ENCODE measurements at regions not wholly inside any gene's neighbourhood (a gene's known extent, or its start where the extent isn't known, plus 50 kb on each side); places are given as distances from the start of the nearest gene placed in this dataset.
"Not testable (repeated sequence)": the region's sequence is repeated elsewhere in the genome, so short reads cannot be mapped to it uniquely, and the experiment has no call there.

DNA sequence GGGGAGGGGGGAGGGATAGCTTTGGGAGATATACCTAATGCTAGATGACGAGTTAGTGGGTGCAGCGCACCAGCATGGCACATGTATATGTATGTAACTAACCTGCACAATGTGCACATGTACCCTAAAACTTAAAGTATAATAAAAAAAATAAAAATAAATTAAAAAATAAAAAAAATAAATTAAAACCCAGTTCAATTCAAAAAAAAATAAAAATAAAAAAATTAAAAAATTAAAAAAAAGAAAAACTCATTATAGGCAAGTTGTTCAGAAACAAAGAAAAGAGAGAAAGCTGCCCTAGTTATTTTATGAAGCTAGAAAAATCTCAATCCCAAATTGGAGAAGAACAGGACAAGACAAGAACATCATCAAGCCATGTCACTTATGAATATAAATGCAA, 147.5 kb upstream of the PRR20G start:
- DNase-seq: not testable (repeated sequence)

DNA sequence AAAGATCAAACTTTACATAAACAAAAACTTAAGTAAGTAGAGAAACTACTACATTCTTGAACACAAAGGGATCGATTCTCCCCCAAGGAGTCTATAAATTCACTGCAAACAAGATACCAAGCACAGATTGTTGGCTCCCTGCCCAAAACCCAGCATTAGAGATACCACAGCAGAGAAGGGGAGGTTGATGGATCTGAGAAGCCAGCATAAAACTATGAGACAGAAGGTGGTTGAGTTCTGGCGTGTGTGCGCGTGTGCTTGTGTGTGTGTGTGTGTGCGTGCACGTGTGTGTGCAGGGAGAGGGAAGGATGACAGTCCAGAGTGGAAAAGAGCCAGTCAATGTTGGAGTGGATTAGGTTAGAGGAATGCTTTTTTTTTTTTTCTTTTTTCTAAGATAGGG, 143.2 kb upstream of the PRR20G start:
- no peak for DNase-seq

DNA sequence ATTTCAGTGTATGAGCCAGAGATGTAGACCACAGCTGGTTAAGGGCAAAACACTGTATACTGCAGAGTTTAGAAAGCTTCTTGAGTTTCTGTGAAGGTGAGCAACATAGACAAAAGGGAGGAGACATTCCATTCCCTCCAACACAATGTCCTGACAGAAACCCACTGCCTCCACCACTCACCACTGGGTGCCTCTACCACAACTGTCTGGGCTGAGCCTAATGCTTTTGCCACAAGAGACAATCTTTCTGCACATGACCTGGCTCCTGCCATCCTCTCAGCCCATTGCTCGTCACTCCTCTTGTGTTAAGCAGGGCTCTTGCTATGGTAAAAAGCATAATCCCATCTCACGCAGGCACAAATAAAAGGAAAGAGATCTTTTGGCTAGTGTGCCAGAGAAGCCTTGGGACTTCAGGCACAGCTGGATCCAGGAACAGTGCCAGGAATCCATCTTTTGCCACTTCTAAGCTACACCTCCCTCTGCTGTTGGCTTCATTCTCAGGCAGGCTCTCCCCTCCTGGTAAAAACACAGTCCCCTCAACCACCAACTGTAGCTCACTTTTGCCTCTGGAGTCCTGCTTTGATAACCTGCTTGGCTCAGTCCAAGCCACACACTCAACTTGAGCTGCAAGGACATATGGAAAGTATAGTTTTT, 140.6 kb upstream of the PRR20G start:
- no peak for DNase-seq

DNA sequence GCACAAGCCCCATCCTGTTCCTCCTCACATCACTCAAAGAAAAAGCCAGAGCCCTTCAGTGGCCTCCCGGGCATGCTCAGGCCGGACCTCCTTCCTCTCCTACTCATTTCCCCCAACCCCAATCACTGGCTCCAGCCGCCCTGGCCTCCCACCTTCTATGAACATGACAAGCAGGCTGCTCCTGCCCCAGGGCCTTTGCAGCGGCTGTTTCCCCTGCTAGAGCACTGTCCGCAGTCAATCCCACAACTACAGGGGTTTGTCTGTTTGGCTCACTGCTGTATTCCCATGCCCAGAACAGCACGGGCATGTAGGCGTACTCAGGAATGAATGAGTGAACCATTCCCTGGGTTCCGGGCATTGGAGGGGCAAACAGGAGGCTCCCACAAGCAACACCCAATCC, 139.8 kb upstream of the PRR20G start:
- no peak for DNase-seq

DNA sequence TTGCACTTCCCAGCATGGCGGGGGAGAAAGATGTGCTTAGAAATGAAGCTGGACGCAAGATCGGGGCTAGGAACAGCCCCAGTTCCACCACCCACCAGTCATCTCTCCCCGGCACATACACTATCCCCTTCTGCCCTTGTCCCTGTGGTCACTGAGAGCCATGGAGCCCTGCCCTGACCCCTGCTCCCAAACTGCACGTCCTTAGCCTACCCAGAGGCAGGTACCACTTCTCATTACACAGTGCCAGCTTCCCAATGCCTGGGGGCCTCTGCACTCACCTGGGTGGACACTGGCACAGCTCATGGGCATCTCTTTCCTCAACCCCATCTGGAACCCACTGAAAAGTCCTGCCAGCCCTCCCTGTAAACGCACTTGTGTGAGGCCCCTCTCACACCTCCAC, 139.3 kb upstream of the PRR20G start:
- no peak for DNase-seq

DNA sequence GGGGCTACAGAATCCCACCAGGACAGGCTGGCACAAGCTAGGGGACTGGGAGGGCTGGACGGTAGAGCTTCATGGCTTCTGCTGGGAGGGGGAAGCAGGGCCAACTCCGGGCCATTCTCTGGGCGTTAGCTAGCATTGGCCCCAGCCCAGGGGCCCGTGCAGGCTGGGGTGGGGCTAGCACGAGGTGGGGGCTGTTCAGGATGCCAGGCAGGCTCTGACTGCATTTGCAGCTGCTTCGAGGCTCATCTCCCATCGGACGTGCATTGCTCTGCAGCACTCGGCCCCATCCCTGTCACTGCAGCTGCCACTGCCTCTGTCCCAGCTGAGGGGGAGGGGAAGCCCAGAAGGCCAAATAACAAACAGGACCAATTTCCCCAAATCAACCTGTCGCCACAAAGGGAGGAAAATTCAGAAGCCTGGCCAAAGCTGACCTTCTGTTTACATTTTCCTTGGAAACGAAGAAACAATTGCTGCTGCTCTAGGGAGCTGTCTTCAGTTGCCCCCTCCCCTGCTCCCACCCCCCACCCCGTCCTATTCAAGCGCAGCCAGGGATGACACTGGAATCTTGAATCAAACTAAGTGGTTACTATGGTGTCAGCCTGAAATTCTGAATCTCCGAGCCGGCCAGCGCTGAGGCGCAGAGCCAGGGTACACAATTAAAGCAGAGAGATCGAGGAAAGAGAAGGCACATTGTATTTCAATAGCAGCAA, 138.8 kb upstream of the PRR20G start:
- DNase-seq: no peak

DNA sequence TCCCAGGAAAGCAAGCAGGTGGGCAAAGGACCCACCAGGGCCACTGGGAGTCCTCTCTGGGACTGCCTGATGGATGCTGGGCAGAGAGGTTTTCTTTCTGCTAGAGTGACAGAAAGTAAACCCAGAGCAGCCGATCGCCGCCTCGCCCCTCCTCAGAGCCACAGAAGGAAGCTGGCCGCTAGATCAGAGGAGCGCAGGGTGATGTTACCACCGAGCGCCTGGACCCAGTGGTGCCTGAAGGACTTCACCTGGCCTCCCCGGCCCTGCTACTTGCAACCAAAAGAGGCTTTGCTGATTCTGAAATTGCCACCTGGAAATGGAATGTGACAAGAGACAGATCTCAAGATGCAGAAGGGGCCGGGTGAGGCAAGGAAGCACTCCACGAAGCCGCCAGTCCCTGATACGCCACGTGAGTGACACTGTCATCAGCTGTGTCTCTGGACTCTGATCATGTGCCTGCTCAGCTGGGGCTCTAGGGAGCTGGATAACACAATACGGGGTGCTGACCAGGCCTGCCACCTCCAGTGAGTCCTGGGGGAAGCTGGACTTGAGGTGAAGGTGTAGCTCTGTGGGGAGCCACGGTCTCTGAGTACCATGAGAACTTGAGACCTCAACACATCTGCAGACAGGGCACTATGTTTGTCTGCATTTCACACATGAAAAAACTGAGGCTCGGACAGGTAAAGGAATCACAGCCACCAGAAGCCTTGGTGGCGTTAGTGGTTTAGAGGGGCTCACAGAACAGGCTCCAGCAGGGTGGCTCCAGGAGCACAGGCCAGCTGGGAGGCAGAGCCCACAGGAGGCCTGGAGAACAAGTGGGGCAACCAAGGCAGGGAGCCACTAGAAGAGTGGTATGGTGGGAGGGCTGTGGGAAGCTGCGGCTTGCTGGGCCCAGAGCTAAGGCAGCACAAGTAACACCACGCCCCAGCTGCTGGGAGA, 137.9 kb upstream of the PRR20G start:
- no peak for DNase-seq

DNA sequence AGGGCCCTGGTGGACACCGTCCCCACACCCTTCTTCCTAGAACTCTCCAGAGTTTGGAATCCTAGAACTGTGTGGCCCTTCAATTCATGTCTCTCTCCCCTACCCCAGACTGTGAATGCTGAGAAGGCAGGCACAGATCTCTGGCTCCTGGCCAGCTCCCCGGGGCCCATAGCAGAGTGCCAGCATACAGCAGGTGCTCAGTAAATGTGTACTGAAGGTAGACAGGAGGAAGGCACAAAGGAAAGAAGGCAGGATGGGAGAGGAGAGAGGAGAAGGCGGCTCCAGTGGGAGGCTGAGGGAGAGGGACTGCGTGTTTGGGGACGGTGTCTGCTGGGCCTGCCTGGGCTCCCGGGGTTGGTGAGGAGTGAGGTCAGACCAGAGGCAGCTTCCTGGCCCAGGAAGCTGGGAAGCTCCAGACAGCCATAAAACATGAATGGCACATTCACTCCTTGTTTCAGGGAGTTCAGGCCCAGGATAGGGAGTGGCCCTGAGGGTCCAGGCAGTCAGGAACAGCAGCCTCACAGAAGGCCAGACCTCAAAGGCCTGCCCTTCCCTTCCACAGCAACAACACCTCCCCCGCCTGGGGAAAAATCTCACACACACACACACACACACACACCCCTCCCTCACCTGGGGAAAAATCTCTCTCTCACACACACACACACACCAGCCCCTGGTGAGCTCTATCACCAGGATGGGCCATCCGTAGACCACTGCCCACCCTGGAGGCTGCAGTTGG, 137.1 kb upstream of the PRR20G start:
- DNase-seq: no peak

DNA sequence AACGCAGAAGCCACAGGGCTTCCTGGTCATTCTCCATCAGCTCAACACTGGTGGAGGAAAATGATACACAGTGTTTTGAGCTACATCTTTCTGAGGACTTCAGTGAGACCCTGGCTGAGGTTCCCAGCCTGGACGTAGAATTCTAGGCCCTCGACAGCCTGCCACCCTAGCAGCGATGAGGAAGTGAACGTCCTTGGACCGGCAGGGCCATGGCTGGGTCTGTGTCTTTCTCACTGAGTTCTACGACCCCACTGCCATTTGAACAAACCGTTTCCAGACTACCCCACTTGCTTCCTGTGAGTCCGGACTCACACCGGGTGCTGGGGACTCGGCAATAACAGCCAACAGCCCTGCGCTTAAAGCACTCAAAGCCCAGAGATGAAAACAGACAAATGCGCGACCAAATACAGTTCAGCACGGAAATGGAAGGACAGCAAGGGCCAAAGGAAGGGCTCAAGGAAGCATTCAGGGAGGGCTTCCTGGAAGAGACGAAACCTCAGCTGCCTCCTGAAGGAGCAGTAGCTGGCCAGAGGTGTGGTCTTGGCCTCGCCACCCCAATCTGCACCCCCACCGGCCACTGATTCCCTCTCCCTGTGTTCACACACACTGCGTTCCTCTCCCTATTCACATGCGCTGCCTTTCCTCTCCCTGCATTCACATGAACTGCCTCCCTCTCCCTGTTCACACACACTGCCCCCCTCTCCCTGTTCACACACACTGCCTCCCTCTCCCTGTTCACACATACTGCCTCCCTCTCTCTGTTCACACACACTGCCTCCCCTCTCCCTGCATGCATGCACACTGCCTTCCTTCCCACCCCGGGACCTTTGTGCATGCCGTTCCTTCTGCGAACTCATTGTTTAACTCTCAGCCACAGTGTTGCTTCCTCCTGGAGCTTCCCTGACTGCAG, 136.3 kb upstream of the PRR20G start:
- no peak for DNase-seq

DNA sequence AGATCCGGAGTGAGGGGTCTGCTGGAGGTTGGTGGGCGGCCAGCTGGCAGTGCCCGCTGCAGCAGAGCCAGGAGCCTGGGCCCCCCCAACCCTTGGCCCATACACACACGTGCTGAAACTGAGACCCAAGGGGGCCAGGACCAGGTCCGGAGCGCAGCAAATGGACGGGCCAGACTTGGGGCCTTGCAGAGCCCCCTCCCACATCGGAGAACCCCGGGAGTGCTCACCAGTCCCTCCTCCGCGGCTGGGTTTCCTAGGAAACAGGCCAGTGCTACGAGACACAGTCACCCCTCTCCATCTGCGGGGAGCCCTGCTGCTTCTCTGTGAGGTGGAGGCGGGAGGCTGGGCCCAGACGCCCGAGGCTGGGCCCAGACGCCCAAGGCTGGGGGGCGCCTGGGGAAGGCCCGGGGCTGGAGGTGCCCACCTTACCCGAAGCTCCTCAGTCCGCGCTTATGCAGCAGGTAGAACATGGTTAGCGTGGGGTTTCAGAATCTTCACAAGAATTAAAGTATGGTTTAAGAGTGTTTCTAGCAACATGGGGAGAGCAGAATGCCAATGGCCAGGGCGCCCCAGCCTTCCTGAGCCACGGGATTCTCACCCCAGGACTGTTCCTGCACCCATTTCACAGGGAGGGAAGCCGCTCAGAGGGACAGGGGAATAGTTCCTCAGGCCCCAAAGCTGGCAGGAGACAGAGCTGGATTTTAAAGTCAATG, 135.0 kb upstream of the PRR20G start:
- DNase-seq: no peak

DNA sequence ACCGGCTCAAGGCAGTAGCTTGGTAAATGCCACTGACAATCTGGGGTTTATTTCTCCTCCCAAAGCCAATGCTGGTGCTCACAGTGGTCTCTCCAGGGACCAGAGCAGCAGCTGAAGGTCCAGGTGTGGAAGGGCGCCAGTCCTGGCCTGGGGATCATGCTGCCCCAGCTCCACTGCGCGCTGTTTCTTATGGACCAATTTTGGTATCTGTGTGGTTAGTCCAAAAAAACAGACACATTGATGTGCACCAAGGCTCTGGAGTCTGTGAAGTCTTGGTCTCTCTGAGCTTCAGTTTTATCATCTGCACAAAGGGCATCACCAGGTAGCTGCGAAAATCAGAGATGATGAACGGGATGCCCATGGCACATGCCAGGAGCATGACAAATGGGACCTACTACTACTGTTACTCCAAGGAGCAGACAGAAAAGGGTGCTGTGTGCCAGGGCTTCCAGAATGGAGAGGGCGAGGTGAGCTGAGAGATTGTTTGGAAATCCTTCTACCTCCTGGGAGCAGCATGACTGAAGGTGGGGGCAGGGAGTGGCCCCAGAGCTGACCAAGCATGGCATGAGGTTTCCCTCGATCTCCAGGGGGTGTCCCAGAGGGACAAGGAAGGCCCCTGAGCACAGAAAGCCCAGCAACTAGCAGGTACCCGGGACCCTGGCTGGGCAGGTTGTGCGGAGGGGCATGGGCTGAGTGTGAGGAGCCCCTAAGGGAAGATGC, 134.3 kb upstream of the PRR20G start:
- DNase-seq: no peak

DNA sequence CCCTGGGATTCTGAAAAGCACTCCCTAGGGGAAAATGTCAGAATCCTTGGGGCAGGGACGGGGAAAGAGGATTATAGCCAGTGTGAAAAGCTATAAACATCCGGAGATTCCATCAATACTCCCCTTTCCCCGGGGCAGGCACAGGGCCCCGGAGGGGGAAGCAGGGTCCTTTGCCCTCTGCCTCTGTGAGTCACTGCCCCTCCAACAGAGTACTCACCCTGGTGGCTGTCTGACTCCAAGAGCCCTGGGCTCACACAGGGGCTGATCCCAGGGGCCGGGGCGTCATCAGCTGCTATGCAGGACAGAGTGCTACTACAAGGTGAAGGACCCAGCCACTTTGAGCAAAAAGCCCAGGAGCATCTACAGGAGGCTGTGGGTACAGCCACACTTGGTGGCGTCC, 133.0 kb upstream of the PRR20G start:
- DNase-seq: no peak

DNA sequence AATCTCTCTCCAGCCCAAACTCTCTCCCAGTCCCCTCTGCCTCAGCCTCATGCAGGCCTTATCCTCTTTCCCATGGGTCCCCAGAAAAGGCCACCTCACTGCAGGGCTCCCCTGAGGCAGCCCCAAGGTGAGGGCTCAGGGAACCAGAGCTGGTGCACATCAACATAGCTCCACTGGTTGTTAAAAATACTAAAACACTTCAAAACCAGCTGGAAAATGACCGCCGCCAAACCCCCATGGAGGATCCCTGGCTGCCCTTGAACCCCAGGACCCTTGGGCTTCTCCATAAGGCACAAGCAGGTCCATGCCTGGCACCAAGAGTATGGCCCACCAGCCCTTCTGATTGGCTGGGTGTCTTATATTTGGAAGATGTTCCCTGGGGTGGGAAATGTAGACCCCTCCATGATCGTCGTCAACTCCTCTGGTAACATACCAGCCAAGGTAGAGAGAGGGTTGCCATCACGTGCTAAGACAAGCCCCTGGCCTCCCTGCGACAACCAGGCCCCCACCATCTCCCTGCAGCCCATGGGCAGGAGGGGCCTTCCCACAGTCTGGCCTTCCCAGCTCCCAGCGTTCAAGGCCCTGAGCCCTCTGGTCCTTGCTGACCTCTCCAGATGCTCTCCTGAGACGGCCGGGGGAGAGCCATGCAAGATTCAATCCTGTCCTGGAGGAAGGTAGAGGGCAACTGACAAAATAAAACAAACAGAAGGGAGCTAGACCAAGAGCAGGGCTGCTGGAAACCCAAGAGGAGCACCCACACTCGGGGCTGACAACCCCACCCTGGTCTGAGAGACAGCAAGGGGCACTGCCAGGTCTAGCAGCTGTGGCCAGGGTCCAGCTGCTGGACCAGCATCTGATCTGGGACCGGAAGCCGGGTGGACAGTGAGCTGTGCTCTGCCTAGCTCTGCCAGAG, 132.1 kb upstream of the PRR20G start:
- no peak for DNase-seq

DNA sequence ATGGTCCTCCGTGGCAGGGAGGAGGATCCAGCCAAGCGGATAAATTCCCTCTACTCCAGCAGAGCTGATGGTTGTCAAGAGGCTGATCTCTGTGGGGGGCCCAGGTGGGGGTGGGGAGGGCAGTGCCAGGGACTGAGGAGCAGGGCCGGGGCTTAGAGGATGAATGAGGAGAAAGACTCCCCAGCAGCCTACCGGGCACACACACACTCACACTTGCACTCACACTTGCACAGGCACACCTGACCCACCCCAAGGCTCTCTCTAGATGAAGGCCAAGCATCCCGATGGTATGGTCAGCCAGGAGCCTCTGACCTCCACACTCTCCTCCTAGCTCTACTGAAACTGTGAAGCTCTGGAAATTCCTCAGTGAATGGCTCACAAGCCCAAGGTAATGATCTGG, 131.3 kb upstream of the PRR20G start:
- no peak for DNase-seq

DNA sequence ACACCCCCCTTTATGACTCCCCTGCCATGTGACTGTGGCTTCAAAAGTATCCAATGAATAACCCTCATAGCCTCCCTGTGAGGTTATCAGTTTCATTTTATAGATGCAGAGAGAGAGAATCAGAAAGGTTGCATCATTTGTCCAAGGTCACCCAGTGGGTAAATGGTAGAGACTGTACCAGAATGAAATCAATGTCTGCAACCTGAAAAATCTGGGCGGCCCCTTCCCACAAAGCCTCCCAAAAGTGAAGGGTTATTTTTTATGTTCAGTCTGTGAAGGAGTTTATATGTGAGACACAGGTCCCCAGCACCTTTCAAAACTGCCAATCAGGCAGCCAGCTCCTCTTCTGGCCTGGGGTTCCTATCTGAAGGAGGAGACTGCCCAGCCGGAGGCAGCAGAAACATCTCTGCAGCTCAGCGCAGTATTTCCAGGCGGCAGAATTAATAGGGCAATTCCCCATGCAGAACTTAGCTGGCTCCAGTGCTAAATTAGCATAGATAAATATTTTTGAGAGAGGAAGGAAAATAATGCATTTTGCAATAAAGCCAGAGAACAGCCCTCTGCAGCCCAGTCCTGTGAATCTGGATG, 130.8 kb upstream of the PRR20G start:
- DNase-seq: no peak

DNA sequence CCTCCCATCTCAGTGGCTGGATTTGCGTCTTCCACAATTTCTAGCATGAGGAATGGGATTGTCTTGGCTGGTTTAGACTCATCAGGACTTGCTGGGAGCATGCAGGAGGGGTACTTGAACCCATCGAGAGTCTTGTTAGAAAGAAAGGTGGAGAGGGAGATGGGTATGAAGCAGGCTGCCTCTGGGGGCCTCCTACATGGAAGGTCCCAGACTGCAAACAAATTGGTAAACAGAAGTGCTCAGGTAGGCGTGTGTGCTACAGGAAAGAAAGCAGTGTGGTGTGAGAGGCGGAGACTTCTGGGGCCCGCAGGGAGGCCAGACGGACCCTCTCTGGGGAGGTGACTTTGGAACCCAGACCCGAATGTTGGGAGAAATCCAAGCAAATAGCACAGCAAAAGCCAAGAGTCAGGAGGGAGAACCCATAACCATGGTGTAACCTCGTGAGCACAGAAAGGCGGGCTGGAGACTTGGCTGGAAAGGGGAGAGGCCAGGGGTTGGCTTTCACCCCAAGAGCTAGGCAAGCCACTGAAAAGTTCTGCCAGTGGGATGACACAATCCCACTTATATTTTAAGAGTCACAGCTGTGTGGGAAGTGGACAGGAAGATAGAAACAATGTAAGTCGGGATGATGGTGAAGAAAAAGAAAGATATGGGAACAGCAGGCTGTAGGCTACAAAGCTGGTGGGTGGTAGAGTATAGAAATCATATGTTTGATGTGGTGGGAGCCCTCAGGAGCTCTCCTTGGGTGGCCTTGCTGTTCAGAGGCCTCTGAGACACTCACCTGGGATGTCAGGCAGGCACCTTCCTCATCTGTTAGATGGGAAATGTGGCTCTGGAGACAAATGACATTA, 130.1 kb upstream of the PRR20G start:
- no peak for DNase-seq

DNA sequence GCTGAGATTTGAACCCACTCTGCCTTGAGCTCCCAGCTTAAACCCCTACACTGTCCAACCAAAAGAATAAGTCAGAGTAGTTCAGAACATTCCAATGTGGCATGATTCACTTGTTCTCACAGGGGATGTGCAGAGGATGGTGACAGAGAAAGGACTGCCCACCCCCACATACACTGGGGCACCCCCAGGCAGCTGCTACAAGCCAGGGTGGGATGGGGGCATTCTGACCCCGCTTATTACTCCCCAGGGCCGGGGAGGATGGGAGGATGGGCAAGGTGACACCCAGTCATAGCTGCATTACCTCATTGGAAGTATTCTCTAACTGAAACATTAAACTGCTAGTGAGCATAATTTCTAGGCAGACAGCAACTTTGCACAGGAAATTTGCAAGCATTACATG, 126.0 kb upstream of the PRR20G start:
- DNase-seq: no peak

DNA sequence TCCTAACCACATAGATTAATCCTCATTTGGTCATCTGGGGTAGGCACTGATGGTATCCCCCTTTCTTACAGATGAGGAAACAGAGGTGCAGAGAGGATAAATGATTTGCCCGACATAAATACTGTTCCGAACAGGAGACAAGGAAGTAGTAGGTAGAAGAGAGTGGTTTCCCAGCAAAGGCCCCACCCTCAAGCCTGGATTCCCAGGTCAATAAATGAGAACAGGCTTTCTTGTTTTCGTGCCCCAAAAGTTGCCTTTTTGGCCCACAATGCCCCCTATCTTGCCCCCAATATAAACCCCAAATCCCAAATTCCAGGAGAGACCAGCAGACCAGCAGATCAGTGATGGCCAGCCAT, 125.5 kb upstream of the PRR20G start:
- DNase-seq: no peak

All from inflammatory macrophage treated with lipopolysaccharide for 4 hours (primary cell).